ENCODE measurements at regions not wholly inside any gene's neighbourhood (a gene's known extent, or its start where the extent isn't known, plus 50 kb on each side); places are given as distances from the start of the nearest gene placed in this dataset.

GRCh38 chr9:95645579-95645978, 128.8 kb upstream of the PTCH1 start:
- no peak for DNase-seq (ENCODE audit: low read depth, low spot score)

GRCh38 chr9:95644377-95644776, 127.6 kb upstream of the PTCH1 start:
- no peak for TF ChIP-seq CTCF (IDR thresholded peaks at IDR 0.05; ENCODE audit: low read depth, low read length)
- no peak overlapping the region for H3K4me3 ChIP-seq (ENCODE audit: low read depth, low read length)
- in situ Hi-C loops (cut with HindIII; ENCODE audit: low sequenced_read_pairs): no loop called here
- DNase-seq (ENCODE audit: low read depth, low spot score): no peak

More at GRCh38 chr9:95645579-95645978, 128.8 kb upstream of the PTCH1 start:
- in situ Hi-C loops (cut with HindIII; ENCODE audit: low sequenced_read_pairs): no loop called here
- TF ChIP-seq CTCF (IDR thresholded peaks at IDR 0.05; ENCODE audit: low read depth, low read length): no peak
- H3K4me3 ChIP-seq (ENCODE audit: low read depth, low read length): no peak overlapping the region

GRCh38 chr9:95643619-95644018, 126.8 kb upstream of the PTCH1 start:
- in situ Hi-C loops (cut with HindIII; ENCODE audit: low sequenced_read_pairs): no loop called here
- H3K4me3 ChIP-seq (ENCODE audit: low read depth, low read length): no peak overlapping the region
- no peak for DNase-seq (ENCODE audit: low read depth, low spot score)
- TF ChIP-seq CTCF (IDR thresholded peaks at IDR 0.05; ENCODE audit: low read depth, low read length): no peak

- H3K4me3 ChIP-seq (ENCODE audit: low read depth, low read length): no peak overlapping the region
- TF ChIP-seq CTCF (IDR thresholded peaks at IDR 0.05; ENCODE audit: low read depth, low read length): no peak
- in situ Hi-C loops (cut with HindIII; ENCODE audit: low sequenced_read_pairs): no loop called here
- DNase-seq (ENCODE audit: low read depth, low spot score): no peak
Observed at GRCh38 chr9:95642189-95642588, 125.4 kb upstream of the PTCH1 start.

GRCh38 chr9:95641586-95641985, 124.8 kb upstream of the PTCH1 start:
- no peak for DNase-seq (ENCODE audit: low read depth, low spot score)
- no peak for TF ChIP-seq CTCF (IDR thresholded peaks at IDR 0.05; ENCODE audit: low read depth, low read length)
- H3K4me3 ChIP-seq (ENCODE audit: low read depth, low read length): no peak overlapping the region
- in situ Hi-C loops (cut with HindIII; ENCODE audit: low sequenced_read_pairs): no loop called here

- H3K4me3 ChIP-seq (ENCODE audit: low read depth, low read length): no peak overlapping the region
- in situ Hi-C loops (cut with HindIII; ENCODE audit: low sequenced_read_pairs): no loop called here
- DNase-seq (ENCODE audit: low read depth, low spot score): no peak
- TF ChIP-seq CTCF (IDR thresholded peaks at IDR 0.05; ENCODE audit: low read depth, low read length): no peak
Observed at GRCh38 chr9:95640336-95640735, 123.6 kb upstream of the PTCH1 start.

Data from astrocyte of the spinal cord (primary cell).